Mammary epithelial cell (primary cell): ENCODE measurements at regions not wholly inside any gene's neighbourhood (a gene's known extent, or its start where the extent isn't known, plus 50 kb on each side); places are given as distances from the start of the nearest gene placed in this dataset.

ENCODE experiments used
- EZH2 ChIP-seq: IDR thresholded peaks from 2 replicates; pipeline ENCODE4 v1.6.1; 2012; ENCODE audit warnings: low read length, inconsistent platforms, borderline replicate concordance
- TF ChIP-seq, protein P1 (sequence below), 2 donors: IDR thresholded peaks in 1 of 2; conservative IDR thresholded peaks in 1 of 2; 2 replicates each; pipeline ENCODE4 v1.5.1; 2011 to 2012; ENCODE audit warnings: inconsistent platforms in 2 of 2, low read length in 2 of 2, mild to moderate bottlenecking in 2 of 2, control low read depth in 1 of 2, low read depth in 1 of 2; ENCODE audit not compliant: insufficient read depth in 1 of 2; ENCODE audit errors: extremely low read depth in 1 of 2

DNA sequence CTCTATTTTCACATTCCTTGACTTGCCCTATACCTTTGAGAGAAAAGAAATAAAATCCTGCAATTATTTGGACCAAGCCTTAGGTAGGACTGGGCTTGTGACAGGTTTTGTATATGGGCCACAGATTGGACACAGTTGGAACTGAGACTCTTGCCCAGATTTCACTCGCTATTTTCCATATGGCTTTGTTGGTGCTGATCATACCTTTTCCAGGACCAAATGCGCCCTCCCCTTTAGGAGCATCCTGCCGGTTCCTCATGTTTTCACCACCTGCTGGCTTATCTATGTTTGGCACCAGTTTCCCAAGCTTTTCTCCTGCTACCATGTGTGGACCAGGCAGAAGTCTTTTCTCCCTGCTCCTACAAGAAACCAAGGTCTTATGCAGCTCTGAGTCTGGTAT lies 494.9 kb downstream of the EPHA4 start:
- no peak for TF ChIP-seq EZH2
- TF ChIP-seq, protein P1, sequence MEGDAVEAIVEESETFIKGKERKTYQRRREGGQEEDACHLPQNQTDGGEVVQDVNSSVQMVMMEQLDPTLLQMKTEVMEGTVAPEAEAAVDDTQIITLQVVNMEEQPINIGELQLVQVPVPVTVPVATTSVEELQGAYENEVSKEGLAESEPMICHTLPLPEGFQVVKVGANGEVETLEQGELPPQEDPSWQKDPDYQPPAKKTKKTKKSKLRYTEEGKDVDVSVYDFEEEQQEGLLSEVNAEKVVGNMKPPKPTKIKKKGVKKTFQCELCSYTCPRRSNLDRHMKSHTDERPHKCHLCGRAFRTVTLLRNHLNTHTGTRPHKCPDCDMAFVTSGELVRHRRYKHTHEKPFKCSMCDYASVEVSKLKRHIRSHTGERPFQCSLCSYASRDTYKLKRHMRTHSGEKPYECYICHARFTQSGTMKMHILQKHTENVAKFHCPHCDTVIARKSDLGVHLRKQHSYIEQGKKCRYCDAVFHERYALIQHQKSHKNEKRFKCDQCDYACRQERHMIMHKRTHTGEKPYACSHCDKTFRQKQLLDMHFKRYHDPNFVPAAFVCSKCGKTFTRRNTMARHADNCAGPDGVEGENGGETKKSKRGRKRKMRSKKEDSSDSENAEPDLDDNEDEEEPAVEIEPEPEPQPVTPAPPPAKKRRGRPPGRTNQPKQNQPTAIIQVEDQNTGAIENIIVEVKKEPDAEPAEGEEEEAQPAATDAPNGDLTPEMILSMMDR (conservative IDR thresholded peaks at IDR 0.05 in 1 of 2, IDR thresholded peaks at IDR 0.05 in 1 of 2; ENCODE audit: extremely low read depth in 1 of 2, insufficient read depth in 1 of 2, low read depth in 1 of 2, low read length in 2 of 2): no peak
